LNCaP clone FGC (cell line): ENCODE measurements at regions not wholly inside any gene's neighbourhood (a gene's known extent, or its start where the extent isn't known, plus 50 kb on each side); places are given as distances from the start of the nearest gene placed in this dataset.

Source experiments
- DNase-seq: peaks from one replicate; pipeline ENCODE4 v3.0.0-alpha.2; 2011; ENCODE audit warnings: low read depth
- H3K4me3 ChIP-seq: 2 replicates; pipeline ENCODE4 v1.5.1; 2011; ENCODE audit warnings: mild to moderate bottlenecking, low read depth, low read length, control low read depth
- TF ChIP-seq, protein P1 (sequence below): IDR thresholded peaks from 2 replicates; pipeline ENCODE4 v1.5.1; 2012; ENCODE audit warnings: mild to moderate bottlenecking; ENCODE audit not compliant: control insufficient read depth, insufficient read depth; ENCODE audit errors: extremely low read depth

DNA sequence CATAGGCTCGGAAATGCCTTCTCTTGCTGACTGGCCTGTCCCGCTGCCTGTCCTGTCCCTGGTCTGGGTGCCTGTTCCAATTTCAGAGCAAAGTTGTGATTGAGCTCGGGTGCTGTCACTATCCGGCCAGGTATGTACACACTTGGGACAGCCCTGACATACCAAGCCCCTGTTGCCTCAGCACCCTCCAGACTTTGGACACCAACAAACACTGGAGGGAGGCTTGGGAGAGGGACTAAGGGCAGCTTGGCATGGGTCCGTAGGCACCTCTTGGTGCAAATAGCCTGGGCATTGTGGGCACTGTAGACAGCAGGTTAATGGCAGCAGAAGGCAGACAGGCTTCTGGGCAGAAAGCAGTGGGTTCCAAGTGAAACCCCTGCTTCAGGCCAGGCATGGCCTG, 86.3 kb upstream of the SEMA6A start:
- no peak overlapping the region for H3K4me3 ChIP-seq
- DNase-seq, result no peak
- TF ChIP-seq, protein P1, sequence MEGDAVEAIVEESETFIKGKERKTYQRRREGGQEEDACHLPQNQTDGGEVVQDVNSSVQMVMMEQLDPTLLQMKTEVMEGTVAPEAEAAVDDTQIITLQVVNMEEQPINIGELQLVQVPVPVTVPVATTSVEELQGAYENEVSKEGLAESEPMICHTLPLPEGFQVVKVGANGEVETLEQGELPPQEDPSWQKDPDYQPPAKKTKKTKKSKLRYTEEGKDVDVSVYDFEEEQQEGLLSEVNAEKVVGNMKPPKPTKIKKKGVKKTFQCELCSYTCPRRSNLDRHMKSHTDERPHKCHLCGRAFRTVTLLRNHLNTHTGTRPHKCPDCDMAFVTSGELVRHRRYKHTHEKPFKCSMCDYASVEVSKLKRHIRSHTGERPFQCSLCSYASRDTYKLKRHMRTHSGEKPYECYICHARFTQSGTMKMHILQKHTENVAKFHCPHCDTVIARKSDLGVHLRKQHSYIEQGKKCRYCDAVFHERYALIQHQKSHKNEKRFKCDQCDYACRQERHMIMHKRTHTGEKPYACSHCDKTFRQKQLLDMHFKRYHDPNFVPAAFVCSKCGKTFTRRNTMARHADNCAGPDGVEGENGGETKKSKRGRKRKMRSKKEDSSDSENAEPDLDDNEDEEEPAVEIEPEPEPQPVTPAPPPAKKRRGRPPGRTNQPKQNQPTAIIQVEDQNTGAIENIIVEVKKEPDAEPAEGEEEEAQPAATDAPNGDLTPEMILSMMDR, result no peak

DNA sequence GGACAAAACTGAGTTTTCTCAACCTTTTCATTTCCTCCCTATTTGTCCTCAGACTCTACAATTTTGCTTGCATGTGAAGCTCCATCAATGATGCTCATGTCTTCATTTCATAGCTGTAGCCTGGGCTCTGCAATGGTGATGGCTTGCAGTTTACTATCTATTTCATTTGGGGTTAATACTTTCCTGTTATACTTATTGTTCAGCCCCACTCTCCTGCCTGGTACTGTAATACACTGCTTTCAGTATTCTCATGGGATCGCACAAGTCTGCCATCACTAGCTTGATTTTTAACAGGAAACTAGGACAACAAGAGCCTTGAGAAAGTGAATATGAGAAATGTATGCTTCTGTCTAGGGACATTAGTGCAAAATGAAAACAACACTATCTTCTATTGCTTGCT, 84.2 kb upstream of the SEMA6A start:
- TF ChIP-seq, protein P1, result no peak
- DNase-seq, result no peak
- H3K4me3 ChIP-seq, result no peak overlapping the region

DNA sequence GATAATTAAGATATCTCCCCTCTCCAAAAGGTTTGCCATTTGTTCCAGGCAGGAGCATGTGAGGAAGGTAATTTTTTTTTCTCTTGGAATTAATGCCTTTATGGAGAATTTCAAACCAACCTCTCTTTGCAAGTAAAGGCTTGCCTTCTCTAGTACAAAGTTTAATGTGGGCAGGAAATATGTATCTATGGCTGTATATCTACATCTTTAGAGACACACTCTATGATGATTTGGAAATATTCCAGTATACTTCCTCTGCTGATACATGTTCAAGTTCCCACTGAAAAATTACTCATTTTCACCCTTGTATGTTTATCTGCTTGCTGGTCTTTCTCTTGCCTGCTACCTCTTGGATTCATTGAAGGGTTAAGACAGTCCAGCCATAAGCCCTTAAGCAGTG, 83.5 kb upstream of the SEMA6A start:
- TF ChIP-seq, protein P1, result no peak
- no peak overlapping the region for H3K4me3 ChIP-seq
- no peak for DNase-seq

DNA sequence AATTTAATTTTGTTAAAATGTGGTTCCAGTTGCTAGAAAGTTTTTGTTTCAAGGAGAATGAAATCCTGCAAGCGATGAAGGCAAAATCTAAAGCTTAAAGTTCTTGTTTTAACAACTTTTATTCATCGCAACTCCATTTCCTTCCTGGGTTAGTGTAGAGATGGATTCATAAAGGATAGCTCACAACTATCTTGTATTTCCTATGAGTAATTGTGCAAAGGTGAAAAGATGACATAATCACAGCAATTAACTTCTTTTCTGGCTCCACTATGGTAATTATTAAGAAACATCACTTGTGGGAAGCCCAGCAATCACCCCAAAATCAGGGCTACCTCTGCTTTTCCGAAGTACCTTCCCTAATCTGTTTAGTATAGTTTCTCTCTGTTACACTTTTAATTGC, 80.8 kb upstream of the SEMA6A start:
- TF ChIP-seq, protein P1, result no peak
- no peak overlapping the region for H3K4me3 ChIP-seq

DNA sequence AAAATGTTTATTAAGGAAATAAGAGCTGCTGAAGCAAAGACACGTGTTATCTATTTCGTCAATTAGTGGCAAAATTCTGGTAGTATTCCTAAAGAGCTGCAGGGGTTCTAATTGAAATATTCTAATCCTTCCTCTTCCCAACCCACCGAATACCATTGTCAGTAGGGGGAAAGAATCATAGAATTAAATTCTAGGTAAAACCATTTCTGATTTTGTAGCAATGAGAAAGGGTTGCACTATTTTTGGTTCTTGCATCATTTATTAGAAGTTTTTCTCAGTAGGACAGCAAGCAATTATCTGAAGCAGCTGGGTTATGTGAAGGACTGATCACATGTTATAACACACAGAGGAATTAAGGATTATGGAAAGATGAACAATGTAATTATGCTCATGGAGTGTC, 80.3 kb upstream of the SEMA6A start:
- no peak for DNase-seq
- TF ChIP-seq, protein P1, result no peak
- H3K4me3 ChIP-seq, result no peak overlapping the region

More for the DNA sequence above, 80.8 kb upstream of the SEMA6A start:
- no peak for DNase-seq

DNA sequence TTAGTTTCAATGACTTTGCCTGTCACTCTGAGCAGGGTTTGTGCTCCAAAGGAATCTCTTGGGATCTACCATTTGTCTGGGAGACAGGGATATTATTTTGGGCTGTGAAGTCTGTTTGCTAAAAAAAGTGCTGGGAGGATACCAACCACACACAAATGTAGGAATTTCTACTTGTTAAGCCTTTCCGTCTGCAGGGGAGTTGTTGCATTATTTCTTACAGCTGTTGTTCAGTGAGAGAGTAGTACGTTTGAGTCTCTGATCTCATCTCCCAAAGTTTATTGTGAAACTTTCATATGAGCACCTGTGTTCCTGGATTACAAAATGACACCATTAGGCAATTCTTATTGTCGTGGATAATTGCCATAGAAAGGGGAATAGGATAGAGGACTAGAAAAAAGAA, 78.3 kb upstream of the SEMA6A start:
- TF ChIP-seq, protein P1, result no peak
- H3K4me3 ChIP-seq, result no peak overlapping the region

DNA sequence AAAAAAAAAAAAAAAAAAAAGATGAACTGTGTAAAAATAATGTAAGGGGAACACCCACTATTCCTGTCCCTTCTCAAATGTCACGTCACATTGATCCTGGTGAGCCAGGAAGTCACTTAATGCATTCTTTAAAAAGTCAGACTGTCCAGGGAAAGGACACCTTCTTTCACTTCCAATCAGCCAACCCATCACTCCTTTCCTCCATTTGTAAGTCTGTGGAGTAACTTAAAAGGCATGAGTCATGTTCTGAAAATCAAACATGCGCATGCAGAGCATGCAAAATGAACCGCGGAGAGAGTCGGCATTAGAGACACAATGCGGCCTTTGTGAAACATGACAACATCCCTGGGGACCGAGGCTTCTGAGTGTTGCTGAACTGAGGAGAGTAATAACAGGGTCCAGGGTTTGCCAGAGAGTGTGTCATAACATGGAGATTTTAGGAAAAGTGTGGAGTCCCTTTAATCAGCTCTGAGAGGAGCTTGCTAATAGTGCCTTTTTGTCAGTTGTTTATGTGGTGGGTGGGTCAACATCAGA, 77.6 kb upstream of the SEMA6A start:
- no peak overlapping the region for H3K4me3 ChIP-seq
- TF ChIP-seq, protein P1, result no peak
- no peak for DNase-seq

More for the DNA sequence above, 78.3 kb upstream of the SEMA6A start:
- DNase-seq, result no peak
